D721Med (cell line): ENCODE measurements at regions not wholly inside any gene's neighbourhood (a gene's known extent, or its start where the extent isn't known, plus 50 kb on each side); places are given as distances from the start of the nearest gene placed in this dataset.

Source experiments
- DNase-seq: peaks from one replicate; pipeline ENCODE4 v3.0.0; 2011; ENCODE audit warnings: low spot score; ENCODE audit not compliant: insufficient read length
- FAIRE-seq: peaks from 2 replicates; lab custom pipeline; 2011; peaks lifted over from hg19 to GRCh38; lab: Jason Lieb, UNC
- CTCF ChIP-seq: IDR thresholded peaks from 2 replicates; pipeline ENCODE4 v1.5.1; 2012; ENCODE audit warnings: mild to moderate bottlenecking, control low read depth; ENCODE audit not compliant: insufficient read depth; ENCODE audit errors: missing control alignments

- no peak for DNase-seq
- TF ChIP-seq CTCF = no peak
- no peak for FAIRE-seq
Measured at GRCh38 chr11:11081776-11082175, 223.9 kb upstream of the ZBED5 start.

DNA sequence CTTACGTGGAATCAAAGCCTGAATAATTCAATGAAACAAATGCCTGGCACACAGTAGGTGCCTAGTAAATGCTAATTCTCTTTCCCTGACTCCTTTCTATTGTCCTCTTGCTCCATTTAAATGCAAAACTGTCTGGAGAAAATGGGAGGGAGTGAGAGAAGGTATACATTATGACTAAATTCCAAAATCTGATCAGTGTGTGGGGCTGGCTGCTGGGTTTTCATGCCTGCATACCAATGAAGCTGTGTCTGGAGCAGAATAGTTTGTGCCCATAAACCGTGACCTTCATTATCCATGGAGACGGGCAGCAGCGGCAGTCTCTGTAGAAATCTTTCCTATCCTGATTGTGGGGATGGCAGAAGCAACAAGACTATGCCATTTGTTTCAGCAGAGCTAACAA lies 223.4 kb upstream of the ZBED5 start:
- FAIRE-seq = no peak
- no peak for TF ChIP-seq CTCF

DNA sequence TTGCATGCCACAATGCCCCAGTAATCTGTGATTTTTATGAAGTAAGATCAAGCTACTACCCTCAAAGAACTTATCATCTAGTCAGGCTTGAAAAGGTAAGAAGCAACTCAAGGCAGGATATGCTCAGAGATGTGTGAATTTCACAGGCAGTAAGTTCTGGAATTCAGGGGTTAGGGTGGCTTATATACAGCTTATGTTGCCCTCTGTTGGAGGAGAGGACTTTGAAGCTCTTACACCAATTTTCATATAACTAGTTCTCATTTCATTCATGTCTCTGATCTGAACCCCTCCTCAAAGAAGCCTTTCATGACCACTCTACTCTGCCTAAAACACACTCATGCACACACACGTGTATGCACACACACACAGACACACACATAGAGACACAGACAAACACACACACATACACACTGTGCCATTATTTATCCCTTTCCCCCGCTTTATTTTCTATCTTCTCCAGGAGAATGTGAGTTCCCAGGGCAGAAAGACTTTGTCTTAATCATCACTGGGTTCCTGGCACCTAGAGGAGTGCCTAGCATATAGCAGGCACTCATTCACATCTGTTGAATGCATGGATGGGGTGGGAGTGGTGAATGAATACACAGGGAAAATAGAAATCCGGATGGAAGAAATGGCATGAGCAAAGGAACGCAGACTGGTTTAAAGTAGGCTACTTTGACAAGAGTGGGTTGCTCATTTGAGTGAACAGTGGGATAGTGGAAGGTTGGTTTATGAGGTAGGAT lies 220.7 kb upstream of the ZBED5 start:
- DNase-seq = no peak
- FAIRE-seq = no peak
- no peak for TF ChIP-seq CTCF

More for the DNA sequence above, 223.4 kb upstream of the ZBED5 start:
- no peak for DNase-seq

- FAIRE-seq = no peak
- DNase-seq = no peak
- TF ChIP-seq CTCF = no peak
Measured at GRCh38 chr11:11077898-11078297, 220.0 kb upstream of the ZBED5 start.

GRCh38 chr11:11076879-11077278 lies 219.0 kb upstream of the ZBED5 start:
- no peak for TF ChIP-seq CTCF
- FAIRE-seq = no peak
- DNase-seq = no peak

DNA sequence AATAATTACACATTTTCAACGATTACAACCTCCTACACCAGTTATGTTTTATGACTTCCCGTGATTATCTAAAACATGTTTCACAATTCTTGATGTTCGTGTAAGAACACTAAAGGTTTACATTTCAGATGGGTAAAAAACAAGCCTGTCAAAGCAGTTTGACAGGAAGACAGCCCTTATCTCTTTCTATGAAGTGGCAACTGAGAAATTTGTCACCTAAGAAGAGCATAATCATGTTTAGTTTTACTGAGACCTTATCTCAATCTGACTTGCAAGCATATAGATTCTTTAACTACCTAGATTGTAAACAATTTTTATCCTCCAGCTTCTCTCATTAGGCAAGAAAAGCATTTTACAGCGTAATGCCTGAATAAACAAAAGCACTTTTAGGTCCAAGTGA lies 218.4 kb upstream of the ZBED5 start:
- no peak for FAIRE-seq
- no peak for DNase-seq
- no peak for TF ChIP-seq CTCF

DNA sequence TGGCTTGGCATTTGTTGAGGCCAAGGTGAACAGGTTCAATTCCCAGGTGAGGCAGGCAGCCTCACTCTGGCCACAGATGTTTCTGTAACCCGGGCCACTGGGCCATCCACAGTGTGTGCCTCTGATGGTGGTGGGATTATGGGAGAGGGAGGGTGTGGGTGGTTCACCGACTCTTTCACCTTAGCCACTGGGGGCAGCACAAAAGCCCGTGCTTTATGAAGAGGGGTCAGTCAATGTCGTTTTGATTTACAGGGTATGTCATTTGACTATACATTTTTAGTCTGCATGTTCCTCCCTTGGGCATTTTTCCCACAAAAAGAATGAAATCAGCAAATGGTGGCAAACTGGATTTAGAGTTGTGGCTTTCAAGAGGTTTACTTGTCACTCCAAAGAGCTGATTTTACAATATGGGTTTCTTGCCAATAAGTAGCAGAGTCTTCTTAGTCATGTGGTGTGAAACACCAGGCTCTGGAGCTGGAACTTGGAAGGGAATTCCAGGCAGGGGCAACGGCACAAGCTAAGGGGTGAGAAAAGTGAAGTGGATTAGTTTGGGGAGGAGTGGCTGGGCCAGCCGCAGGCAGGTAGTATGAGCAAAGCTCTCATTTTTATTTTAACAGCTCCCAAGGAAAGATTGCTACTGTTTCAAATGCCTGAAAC lies 217.8 kb upstream of the ZBED5 start:
- DNase-seq = no peak
- TF ChIP-seq CTCF = no peak
- FAIRE-seq = no peak
